Spleen (tissue), 7 donors: ENCODE measurements at regions not wholly inside any gene's neighbourhood (a gene's known extent, or its start where the extent isn't known, plus 50 kb on each side); places are given as distances from the start of the nearest gene placed in this dataset.

Experiments
- CTCF ChIP-seq, 11 experiments: fragments of 200-600 bp in 7 of 11; fragments of 450-650 bp in 4 of 11; sonication (generic) in 4 of 11; IDR thresholded peaks in 8 of 11; conservative IDR thresholded peaks in 3 of 11; 1 replicate in 7 of 11; 2 replicates in 4 of 11; pipeline versions ENCODE4 v1.4.0 to v1.8.0; 2016 to 2021; ENCODE audit warnings: antibody characterized with exemption in 11 of 11, inconsistent platforms in 4 of 11, mild to moderate bottlenecking in 1 of 11
- POLR2A ChIP-seq, 3 donors: fragments of 450-650 bp; IDR thresholded peaks; one replicate each; pipeline ENCODE4 v1.5.1; 2017; ENCODE audit warnings: antibody characterized with exemption in 3 of 3, mild to moderate bottlenecking in 1 of 3
- POLR2AphosphoS5 ChIP-seq, 3 donors: sonication (generic); formaldehyde crosslinking; IDR thresholded peaks; one replicate each; pipeline ENCODE4 v1.5.1; 2017; ENCODE audit warnings: antibody characterized with exemption in 3 of 3
- donor health status: DM: no; HTN: no; CAD: no; lungs with moderate emphysema.
- donor health status: DM: no; HTN: no; CAD: no.
- donor health status: DM: no; HTN: no; CAD: no.

GRCh38 chr1:68363339-68363738, 86.4 kb downstream of the RPE65 start:
- no peak for TF ChIP-seq POLR2A (IDR thresholded peaks at IDR 0.05)
- TF ChIP-seq CTCF (IDR thresholded peaks at IDR 0.05 in 8 of 11, conservative IDR thresholded peaks at IDR 0.05 in 3 of 11): no peak
- TF ChIP-seq POLR2AphosphoS5 (IDR thresholded peaks at IDR 0.05): no peak
